A673 (cell line): ENCODE measurements at regions not wholly inside any gene's neighbourhood (a gene's known extent, or its start where the extent isn't known, plus 50 kb on each side); places are given as distances from the start of the nearest gene placed in this dataset.

Experiments used
- BruUV-seq: library from RNA; stranded (reverse); fragments of 400-500 nt; replicated peaks from 2 replicates; lab custom pipeline; 2021; lab: Mats Ljungman, UMichigan
- CTCF ChIA-PET: fragments of 300-600 bp; sonication (Branson Sonifier 250); formaldehyde crosslinking; loops from one replicate; lab custom pipeline; 2022; ENCODE audit warnings: antibody characterized with exemption; lab: Charles Lee
- POLR2A ChIA-PET: fragments of 300-600 bp; sonication (Branson Sonifier 250); formaldehyde crosslinking; loops from one replicate; lab custom pipeline; 2022; ENCODE audit warnings: antibody characterized with exemption; ENCODE audit not compliant: low non-redundant PET; lab: Charles Lee
- DNase-seq: peaks from one replicate; pipeline ENCODE4 v3.0.0-alpha.2; 2015; ENCODE audit warnings: low spot score
- H3K27ac ChIP-seq: fragments of 200-600 bp; sonication (generic); 2 replicates; pipeline ENCODE4 v1.5.1; 2016; ENCODE audit warnings: mixed run types, low read depth, mild to moderate bottlenecking, mixed read lengths, antibody characterized with exemption, low read length; ENCODE audit not compliant: poor library complexity, severe bottlenecking
- H3K27me3 ChIP-seq: fragments of 200-600 bp; sonication (generic); replicated peaks from 2 replicates; pipeline ENCODE4 v1.6.1; 2017; ENCODE audit warnings: mixed run types, low read depth, mild to moderate bottlenecking, mixed read lengths, antibody characterized with exemption, low read length; ENCODE audit not compliant: insufficient read depth, poor library complexity
- H3K36me3 ChIP-seq: fragments of 200-600 bp; sonication (generic); 2 replicates; pipeline ENCODE4 v1.6.1; 2016; ENCODE audit warnings: mixed run types, mild to moderate bottlenecking, mixed read lengths, antibody characterized with exemption, low read length; ENCODE audit not compliant: insufficient read depth, poor library complexity, severe bottlenecking
- H3K4me1 ChIP-seq: fragments of 200-600 bp; sonication (generic); 2 replicates; pipeline ENCODE4 v1.6.1; 2017; ENCODE audit warnings: mixed run types, mild to moderate bottlenecking, mixed read lengths, antibody characterized with exemption, low read length; ENCODE audit not compliant: insufficient read depth, poor library complexity, severe bottlenecking
- H3K4me3 ChIP-seq: fragments of 200-600 bp; sonication (generic); 2 replicates; pipeline ENCODE4 v1.5.1; 2016; ENCODE audit warnings: low read depth, mixed run types, mild to moderate bottlenecking, mixed read lengths, low read length; ENCODE audit not compliant: poor library complexity, severe bottlenecking
- H3K9me3 ChIP-seq: fragments of 200-600 bp; sonication (generic); 2 replicates; pipeline ENCODE4 v1.6.1; 2016; ENCODE audit warnings: mixed run types, low read depth, mild to moderate bottlenecking, mixed read lengths, antibody characterized with exemption, low read length; ENCODE audit not compliant: poor library complexity, severe bottlenecking
- EZH2 ChIP-seq: fragments of 200-600 bp; sonication (generic); IDR thresholded peaks from 2 replicates; pipeline ENCODE4 v1.6.1; 2017; ENCODE audit warnings: borderline replicate concordance, low read depth, mild to moderate bottlenecking, mixed read lengths, antibody characterized with exemption, low read length; ENCODE audit not compliant: poor library complexity, severe bottlenecking
- intact Hi-C: fragments of 100-400 bp; cut with micrococcal nuclease; formaldehyde crosslinking; loops from one replicate; pipeline ENCODE4 v1.10.0; 2022; ENCODE audit not compliant: unreplicated experiment
- TF ChIP-seq, protein P1 (sequence below): fragments of 300-800, 200-600 bp; sonication (generic); conservative IDR thresholded peaks from 2 replicates; pipeline ENCODE4 v1.5.1; 2017; ENCODE audit warnings: low read depth, mild to moderate bottlenecking, antibody characterized with exemption, low read length, moderate library complexity, mixed read lengths

GRCh38 chrX:113950081-113950678 lies 633.7 kb upstream of the HTR2C start:
- intact Hi-C loops: no loop called here
- Histone ChIP-seq H3K36me3 (no peaks in the 10 kb centered on the region), H3K4me3 (no peak overlapping the region), H3K9me3 (no peaks in the 10 kb centered on the region), H3K27ac (no peak overlapping the region), H3K27me3 (no peaks in the 10 kb centered on the region), H3K4me1 (no peaks in the 10 kb centered on the region)
- ChIA-PET POLR2A (interaction anchor here (0.7 kb wide), 1 partner anchor 25 kb away, joined by 4 read pairs; no protein-coding TSS in a partner anchor), CTCF (no interaction called here)
- DNase-seq: no peak
- TF ChIP-seq EZH2: no peak
- TF ChIP-seq, protein P1, sequence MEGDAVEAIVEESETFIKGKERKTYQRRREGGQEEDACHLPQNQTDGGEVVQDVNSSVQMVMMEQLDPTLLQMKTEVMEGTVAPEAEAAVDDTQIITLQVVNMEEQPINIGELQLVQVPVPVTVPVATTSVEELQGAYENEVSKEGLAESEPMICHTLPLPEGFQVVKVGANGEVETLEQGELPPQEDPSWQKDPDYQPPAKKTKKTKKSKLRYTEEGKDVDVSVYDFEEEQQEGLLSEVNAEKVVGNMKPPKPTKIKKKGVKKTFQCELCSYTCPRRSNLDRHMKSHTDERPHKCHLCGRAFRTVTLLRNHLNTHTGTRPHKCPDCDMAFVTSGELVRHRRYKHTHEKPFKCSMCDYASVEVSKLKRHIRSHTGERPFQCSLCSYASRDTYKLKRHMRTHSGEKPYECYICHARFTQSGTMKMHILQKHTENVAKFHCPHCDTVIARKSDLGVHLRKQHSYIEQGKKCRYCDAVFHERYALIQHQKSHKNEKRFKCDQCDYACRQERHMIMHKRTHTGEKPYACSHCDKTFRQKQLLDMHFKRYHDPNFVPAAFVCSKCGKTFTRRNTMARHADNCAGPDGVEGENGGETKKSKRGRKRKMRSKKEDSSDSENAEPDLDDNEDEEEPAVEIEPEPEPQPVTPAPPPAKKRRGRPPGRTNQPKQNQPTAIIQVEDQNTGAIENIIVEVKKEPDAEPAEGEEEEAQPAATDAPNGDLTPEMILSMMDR: no peak
- no TSS peak for BruUV-seq

DNA sequence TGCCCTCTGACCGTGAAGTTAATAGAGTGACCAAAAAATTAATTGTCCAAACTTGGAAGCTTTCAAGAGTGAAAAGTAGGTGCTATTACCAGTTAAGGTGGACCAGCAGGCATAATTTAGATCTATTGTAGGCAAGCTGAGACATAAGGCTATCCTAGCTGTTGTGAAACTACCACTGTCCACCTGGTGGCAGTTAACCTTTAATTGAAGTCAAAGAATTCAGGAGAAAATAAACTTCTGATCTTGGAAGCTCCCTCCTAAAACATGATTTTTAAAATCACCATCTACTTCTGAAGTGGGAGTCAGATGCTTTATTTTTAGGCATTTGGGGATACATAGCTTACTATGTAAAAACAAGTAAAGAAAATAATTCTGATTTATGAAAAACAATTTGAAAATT lies 636.3 kb upstream of the HTR2C start:
- POLR2A ChIA-PET: no interaction called here
- intact Hi-C loops: no loop called here

DNA sequence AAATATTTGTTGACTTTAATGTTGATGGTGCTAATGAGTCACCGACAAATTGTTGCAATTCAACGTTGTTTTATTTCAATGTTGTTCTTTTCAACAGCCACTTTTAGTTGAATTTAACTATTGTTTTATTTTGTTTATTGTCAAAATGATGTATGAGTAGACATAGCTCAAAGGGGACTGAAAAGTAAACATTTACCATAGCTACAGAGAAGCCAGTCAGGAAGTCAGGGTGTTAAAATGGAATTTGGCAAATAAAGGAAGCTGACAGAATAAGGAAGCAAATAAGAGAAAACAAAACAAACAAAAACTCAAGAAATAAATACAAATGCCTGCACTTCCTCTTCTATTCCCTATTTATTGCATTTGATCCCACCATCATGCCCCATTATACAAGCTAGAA lies 648.4 kb upstream of the HTR2C start:
- TF ChIP-seq, protein P1: no peak
- no peak for TF ChIP-seq EZH2
- BruUV-seq: no TSS peak
- no peaks in the 10 kb centered on the region for H3K4me1 ChIP-seq
- no peak for DNase-seq
- H3K9me3 ChIP-seq: no peaks in the 10 kb centered on the region
- H3K27me3 ChIP-seq: no peaks in the 10 kb centered on the region
- CTCF ChIA-PET: no interaction called here
- intact Hi-C loops: no loop called here
- POLR2A ChIA-PET: no interaction called here
- H3K36me3 ChIP-seq: no peaks in the 10 kb centered on the region
- no peak overlapping the region for H3K27ac ChIP-seq
- H3K4me3 ChIP-seq: no peak overlapping the region

More for the DNA sequence above, 636.3 kb upstream of the HTR2C start:
- CTCF ChIA-PET: no interaction called here
- no peaks in the 10 kb centered on the region for H3K36me3 ChIP-seq
- H3K4me1 ChIP-seq: no peaks in the 10 kb centered on the region
- BruUV-seq: no TSS peak
- H3K9me3 ChIP-seq: peaks cover 3% of the 10 kb centered on the region
- no peaks in the 10 kb centered on the region for H3K27me3 ChIP-seq
- no peak overlapping the region for H3K4me3 ChIP-seq
- H3K27ac ChIP-seq: no peak overlapping the region
- no peak for TF ChIP-seq EZH2
- TF ChIP-seq, protein P1: no peak
- no peak for DNase-seq
